Vagina (tissue), 2 donors: ENCODE measurements at regions not wholly inside any gene's neighbourhood (a gene's known extent, or its start where the extent isn't known, plus 50 kb on each side); places are given as distances from the start of the nearest gene placed in this dataset.

ENCODE experiments used
- POLR2A ChIP-seq, 2 donors: fragments of 450-650 bp; IDR thresholded peaks; one replicate each; pipeline ENCODE4 v1.6.1; 2017; ENCODE audit warnings: antibody characterized with exemption in 2 of 2, mild to moderate bottlenecking in 2 of 2, moderate library complexity in 2 of 2
- TF ChIP-seq, protein P1 (sequence below), 3 experiments: fragments of 450-650 bp in 2 of 3; fragments of 200-600 bp in 1 of 3; sonication (generic) in 1 of 3; IDR thresholded peaks; one replicate each; pipeline ENCODE4 v1.5.1; 2017 to 2019; ENCODE audit warnings: antibody characterized with exemption in 3 of 3, mild to moderate bottlenecking in 2 of 3, moderate library complexity in 2 of 3

DNA sequence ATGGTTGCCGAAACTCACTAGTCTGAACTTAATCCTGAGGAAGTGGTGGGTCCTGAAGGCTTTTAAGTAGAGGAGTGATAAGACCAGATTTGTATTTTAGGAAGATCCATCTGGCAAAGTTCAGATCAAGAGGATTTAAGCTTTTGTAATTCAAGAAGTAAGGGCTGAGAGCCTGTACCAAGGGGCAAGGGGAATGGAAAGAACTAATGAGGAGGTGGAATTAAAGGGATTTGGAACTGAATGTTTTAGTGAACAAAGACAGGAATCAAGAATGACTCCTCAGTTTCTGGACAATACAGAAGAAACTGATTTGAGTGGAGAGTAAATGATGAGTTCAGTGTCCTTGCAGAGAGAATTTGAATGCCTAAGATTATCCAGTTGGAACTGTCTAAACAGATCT lies 249.0 kb downstream of the C7orf25 start:
- TF ChIP-seq, protein P1, sequence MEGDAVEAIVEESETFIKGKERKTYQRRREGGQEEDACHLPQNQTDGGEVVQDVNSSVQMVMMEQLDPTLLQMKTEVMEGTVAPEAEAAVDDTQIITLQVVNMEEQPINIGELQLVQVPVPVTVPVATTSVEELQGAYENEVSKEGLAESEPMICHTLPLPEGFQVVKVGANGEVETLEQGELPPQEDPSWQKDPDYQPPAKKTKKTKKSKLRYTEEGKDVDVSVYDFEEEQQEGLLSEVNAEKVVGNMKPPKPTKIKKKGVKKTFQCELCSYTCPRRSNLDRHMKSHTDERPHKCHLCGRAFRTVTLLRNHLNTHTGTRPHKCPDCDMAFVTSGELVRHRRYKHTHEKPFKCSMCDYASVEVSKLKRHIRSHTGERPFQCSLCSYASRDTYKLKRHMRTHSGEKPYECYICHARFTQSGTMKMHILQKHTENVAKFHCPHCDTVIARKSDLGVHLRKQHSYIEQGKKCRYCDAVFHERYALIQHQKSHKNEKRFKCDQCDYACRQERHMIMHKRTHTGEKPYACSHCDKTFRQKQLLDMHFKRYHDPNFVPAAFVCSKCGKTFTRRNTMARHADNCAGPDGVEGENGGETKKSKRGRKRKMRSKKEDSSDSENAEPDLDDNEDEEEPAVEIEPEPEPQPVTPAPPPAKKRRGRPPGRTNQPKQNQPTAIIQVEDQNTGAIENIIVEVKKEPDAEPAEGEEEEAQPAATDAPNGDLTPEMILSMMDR (IDR thresholded peaks at IDR 0.05), result no peak
- no peak for TF ChIP-seq POLR2A (IDR thresholded peaks at IDR 0.05)
